LoVo (cell line): ENCODE measurements at regions not wholly inside any gene's neighbourhood (a gene's known extent, or its start where the extent isn't known, plus 50 kb on each side); places are given as distances from the start of the nearest gene placed in this dataset.
"Not testable (repeated sequence)": the region's sequence is repeated elsewhere in the genome, so short reads cannot be mapped to it uniquely, and the experiment has no call there.

ENCODE experiments used
- DNase-seq: peaks from one replicate; pipeline ENCODE4 v3.0.0-alpha.2; 2016; ENCODE audit warnings: low spot score

DNA sequence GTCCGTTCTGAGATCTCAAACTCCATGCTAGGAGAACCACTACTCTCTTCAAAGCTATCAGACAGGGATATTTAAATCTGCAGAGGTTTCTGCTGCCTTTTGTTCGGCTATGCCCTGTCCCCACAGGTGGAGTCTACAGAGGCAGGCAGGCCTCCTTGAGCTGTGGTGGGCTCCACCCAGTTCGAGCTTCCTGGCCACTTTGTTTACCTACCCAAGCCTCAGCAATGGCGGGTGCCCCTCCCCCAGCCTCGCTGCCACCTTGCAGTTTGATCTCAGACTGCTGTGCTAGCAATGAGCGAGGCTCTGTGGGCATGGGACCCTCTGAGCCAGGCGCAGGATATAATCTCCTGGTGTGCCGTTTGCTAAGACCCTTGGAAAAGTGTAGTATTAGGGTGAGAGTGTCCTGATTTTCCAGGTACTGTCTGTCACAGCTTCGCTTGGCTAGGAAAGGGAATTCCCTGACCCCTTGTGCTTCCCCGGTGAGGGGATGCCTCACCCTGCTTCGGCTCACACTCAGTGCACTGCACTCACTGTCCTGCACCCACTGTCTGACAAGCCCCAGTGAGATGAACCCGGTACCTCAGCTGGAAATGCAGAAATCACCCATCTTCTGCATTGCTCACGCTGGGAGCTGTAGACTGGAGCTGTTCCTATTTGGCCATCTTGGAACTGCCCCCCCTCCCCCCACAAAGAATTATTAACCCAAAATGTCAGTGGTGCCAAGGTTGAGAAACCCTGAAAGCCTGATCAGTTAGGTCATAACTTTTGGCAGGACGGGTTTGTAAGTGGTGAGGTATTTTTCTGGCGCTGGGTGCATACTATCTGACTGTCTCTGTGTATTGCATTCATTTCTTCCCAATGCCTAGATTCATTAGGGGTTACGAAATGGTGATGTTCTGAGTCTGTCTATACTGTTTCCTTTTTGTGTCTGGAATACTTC is 181.4 kb downstream of the TEX29 start:
- not testable (repeated sequence) for DNase-seq

DNA sequence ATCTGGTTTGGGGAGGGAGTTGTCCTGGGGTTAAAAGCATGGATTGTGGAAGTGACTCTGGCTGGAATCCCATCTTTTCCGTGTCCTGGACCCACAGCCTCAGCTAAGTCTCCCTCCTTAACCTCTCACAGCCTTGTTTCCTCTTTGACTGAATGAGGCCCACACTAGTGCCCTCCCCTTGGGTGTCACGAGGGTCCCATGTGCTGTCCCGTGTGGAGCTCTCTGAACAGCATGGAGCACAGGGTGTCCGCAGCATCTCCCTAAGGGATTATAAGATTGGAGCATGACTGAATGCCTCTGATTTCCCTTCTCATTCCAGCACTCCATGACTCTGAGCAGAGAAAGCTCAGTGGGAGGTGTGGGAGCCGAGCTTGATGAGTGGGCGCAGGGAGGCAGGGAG is 182.5 kb downstream of the TEX29 start:
- no peak for DNase-seq

GRCh38 chr13:111503376-111503775 is 182.9 kb downstream of the TEX29 start:
- DNase-seq = no peak

DNA sequence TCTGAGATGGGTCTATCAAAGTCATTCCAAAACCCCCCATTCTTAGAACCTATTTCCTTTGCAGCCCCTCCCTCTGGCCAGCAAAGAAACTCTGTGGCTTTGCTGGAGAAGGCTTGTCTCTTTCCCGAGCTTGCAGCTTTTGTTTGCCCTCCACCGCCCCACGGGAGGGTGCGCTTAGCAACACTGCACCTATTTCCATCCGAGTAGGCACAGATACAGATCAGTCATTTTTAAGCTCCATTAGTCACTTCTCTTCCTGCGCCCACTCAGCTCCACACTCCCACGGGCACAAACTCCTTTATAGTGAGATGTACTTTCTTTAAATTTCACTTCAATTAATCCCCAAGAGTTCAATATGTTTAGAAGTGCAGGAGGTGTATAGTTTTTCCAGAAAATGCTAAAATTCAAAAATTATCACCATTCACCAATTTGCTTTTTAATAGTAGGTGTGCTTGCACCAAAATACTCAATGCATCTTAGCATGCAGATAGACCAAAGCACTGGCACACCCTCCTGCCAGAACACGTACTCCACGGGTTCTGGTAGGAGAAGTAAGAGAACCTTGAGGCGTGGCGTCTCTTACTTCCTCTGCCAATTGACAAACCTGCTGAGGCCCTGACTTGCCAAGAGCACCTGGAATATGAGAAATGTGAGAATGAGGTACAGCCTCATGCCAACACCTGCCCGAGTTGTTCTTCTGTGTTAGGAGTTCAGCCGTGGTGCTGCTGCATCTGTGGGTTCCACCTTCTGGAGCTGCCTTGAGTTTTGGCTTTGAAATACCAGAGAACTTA is 183.7 kb downstream of the TEX29 start:
- no peak for DNase-seq

- no peak for DNase-seq
Measured at GRCh38 chr13:111505175-111505777, 184.8 kb downstream of the TEX29 start.

DNA sequence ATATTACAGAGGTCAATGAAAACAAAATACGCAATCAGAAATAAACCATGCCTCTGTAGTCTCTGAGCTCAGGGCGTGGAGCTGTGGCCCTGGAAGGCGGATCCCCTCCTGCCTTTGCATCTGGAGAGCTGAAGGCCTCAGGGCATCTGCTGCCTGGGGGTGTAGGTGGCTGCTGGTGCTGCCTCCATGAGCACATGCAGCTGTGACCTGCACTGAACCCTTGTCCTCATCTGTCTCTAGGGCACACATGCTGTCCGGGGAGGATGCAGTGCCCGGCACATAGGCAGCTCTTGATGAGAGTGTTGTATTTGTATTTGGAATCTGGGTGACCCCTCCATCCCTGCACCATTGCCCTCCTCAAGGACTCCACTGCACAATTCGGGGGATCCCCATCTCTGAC is 185.7 kb downstream of the TEX29 start:
- DNase-seq = no peak

- no peak for DNase-seq
Measured at GRCh38 chr13:111506621-111507020, 186.2 kb downstream of the TEX29 start.

DNA sequence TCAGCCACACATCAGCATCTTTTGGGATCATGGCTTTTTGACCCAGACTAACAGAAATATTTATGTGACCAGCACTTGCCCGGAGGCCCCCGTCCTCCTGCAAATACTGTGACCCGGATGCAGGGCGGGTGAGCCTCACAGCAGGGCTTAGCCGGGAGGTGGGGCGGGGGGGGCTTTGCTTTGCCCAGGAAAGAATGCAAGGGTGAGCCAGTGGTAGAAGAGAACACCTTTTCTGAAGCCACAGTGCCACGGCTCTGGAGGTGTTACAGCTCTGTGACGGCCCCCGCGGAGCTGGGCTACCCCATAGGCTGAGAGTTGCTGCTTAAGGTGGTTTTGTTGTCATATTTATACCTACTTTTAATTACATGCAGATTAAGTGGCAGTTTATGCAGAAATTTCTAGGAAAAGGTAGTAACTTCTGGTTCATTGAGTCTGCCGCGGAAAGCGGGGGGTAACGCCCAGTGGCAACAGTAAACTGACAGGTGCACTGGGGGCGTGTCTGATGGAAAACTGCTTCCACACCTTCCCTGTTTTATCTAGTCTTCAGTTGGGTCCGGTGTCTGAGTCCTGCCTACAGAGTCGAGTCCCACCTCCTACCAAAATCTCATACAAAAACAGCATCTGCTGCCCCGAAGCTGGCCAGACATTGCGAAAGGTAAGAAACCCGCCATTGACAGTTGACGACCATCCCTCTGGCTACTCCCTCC is 187.9 kb downstream of the TEX29 start:
- DNase-seq = no peak

DNA sequence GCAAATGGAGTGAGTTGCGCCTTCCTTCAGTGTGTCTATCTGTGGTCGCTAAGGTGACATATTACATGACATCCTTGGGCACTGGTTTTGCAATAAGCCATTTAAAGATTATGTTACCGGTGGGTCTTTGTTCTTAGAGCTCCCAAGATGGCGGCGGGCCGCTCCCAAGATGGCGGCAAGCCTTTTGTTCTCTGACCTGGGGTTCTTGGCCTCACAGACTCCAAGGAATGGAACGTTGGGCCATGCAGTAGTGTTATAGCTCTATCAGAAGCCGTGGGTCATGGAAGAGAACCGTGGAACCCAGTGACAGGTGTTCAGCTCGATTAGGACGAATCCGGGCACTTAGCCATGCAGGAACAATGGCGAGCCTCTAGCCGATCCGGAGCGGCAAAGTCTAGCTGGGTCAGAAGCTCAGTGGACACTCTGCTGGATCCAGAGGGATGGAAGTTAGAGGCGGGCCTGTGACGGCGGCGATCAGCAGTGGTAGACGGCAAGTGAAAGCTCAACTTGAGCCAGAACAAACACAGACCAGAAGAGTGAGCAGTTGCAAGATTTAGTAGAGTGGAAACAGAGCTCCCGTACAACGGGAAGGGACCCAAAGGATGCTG is 188.6 kb downstream of the TEX29 start:
- DNase-seq = no peak

DNA sequence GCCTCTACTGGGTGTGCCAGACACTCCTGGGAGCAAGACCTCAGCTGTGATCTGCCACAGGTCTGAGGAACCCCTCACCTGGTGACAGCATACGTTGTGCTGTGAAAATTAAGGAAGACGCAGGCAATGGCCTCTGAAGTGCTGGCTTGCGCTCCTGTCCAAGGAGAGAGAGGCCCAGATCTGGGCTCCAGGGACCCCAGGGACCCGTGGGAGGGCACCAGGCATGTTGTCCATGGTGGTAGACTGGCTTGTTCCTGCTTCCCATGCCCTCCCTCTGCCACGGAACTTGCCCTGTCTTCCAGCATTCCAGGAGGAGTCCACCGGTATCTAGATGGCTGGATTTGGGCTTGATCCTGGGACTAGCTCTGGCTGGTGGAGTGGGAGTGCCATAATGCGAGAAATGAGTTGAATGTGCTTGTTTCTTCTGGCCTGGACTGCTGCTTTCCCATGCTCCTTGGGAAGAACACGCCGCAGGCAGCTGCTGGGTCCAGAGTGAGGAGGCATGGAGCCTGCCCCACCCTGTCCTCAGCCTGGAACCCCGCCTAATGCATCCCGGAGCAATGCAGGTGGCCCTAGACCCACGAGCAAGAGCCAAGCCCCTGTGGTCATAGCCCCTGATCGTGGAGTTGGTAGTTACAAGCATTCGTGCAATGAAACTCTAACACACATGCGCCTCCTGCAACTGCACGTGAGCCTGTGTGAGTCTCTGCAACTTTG is 190.2 kb downstream of the TEX29 start:
- no peak for DNase-seq

- DNase-seq = no peak
Measured at GRCh38 chr13:111511219-111511732, 190.8 kb downstream of the TEX29 start.

DNA sequence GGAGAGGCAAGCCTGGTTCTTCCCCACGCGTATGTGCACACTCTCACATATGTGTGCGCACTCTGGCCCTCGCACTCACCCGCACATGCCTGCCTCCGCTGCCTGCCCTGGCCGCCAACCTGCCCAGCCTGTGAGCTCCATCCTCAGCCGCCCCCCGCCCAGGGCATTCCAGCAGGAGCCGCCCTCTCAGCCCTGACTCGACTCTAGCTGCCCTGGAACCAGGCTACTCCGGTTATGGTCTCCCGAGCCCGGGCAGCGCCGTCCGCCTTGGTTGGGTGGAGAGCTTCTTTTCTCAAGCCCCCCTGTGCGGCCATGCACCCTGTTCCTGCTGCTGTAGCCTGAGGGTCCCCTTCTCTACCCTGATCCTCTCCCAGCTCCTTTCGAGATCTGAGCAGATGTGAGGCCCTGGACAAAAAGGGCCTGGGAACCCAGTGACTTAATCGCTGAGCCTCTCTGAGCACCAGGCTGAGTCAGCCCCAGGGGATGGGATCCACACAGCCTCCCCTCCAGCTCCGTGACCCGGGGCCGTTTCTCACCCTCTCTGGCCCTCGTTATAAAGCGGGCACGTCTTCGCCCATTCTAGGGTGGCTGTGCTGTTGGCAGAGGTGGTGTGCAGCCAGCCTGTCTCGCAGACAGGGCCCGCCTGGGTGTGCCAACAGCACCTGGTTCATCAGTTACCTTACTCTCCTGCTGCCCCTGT is 191.5 kb downstream of the TEX29 start:
- no peak for DNase-seq

DNA sequence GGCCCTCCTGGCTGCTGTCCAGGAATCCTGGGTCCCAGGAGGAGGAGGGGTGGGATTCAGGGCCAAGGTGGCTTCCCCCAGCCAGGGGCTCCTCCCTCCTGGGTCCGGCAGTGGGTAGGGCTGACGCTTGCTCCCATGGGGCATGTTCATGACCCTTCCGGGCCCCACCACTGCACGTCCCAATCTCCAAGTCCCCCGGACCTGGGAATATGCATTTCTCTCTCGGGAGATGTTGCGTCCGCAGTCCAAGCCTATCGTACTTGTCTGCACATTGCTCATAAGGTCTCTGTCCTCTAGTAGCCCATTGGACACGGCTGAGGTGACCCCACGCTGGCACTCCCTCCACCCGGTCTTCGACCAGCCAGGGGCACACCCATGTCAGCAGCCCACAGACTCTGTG is 192.3 kb downstream of the TEX29 start:
- DNase-seq = no peak

DNA sequence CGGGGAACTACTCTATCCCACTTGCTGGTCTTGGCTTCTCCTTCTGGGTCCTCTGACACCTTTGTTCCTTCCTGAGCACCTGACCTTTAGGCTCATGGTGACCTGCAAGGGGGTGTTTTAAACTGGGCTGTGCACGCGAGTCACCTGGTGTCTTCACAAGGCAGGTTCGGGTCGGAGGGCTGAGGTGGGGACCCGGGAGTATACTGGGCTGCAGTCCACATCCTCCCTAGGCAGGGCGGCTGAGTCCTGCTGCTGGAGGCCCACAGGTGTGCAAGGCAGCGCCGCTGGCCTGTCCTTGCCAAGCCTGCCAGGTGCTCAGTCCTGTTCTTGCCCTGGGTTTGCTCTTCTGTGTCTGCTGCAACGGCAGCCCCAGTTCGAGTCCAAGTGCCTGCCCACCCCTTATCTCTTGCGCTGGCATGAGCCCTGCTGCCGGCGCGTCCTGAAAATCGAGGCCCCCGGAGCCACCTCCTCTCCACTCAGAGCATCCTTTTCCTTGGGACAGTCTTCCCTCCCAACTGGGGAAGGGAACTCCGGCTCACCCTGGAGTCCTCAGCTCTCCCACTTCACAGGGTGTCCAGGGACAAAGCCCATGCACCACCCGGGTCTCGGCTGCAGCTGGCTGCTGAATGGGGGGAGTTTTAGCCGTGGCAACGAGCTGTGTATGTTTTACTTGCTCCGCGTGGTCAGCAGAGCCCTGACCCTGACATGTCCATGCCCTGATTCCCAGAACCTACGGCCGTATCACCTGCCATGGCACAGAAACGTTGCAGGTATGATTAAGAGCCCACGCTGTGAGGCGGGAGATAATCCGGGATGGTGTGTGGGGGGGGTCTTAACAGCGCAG is 193.5 kb downstream of the TEX29 start:
- DNase-seq = no peak

GRCh38 chr13:111514610-111515306 is 194.3 kb downstream of the TEX29 start:
- no peak for DNase-seq

DNA sequence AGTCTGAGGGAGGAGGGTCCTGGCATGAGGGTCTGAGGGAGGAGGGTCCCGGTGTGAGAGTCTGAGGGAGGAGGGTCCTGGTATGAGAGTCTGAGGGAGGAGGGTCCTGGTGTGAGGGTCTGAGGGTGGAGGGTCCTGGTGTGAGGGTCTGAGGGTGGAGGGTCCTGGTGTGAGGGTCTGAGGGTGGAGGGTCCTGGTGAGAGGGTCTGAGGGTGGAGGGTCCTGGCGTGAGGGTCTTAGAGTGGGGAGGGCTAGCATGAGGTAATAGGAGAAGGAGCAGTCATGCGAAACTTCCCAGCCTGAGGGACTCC is 194.8 kb downstream of the TEX29 start:
- no peak for DNase-seq

- no peak for DNase-seq
Measured at GRCh38 chr13:111515635-111516034, 195.2 kb downstream of the TEX29 start.

GRCh38 chr13:111516712-111517640 is 196.5 kb downstream of the TEX29 start:
- no peak for DNase-seq
